Lower lobe of right lung (tissue), 2 donors: ENCODE measurements at regions not wholly inside any gene's neighbourhood (a gene's known extent, or its start where the extent isn't known, plus 50 kb on each side); places are given as distances from the start of the nearest gene placed in this dataset.

Source experiments
- ATAC-seq, 2 donors: fragments of 200-7000 bp; cut with Tn5 transposase; one replicate each; pipeline ENCODE4 v1.9.1; 2020 to 2022; ENCODE audit warnings: mild to moderate bottlenecking in 2 of 2, moderate library complexity in 2 of 2
- DNase-seq: peaks from one replicate; pipeline ENCODE4 v3.0.0-alpha.2; 2020
- H3K27ac ChIP-seq: fragments of 200-600 bp; one replicate; pipeline ENCODE4 v1.8.0; 2022
- H3K27me3 ChIP-seq: fragments of 200-600 bp; one replicate; pipeline ENCODE4 v1.8.0; 2022; ENCODE audit warnings: low read depth
- H3K36me3 ChIP-seq: fragments of 200-600 bp; one replicate; pipeline ENCODE4 v1.8.0; 2022; ENCODE audit warnings: mild to moderate bottlenecking
- H3K4me1 ChIP-seq: fragments of 200-600 bp; one replicate; pipeline ENCODE4 v1.8.0; 2022
- H3K4me3 ChIP-seq: fragments of 200-600 bp; one replicate; pipeline ENCODE4 v1.8.0; 2022; ENCODE audit warnings: mild to moderate bottlenecking
- H3K9me3 ChIP-seq: fragments of 200-600 bp; one replicate; pipeline ENCODE4 v1.8.0; 2022
- CTCF ChIP-seq: fragments of 200-600 bp; IDR thresholded peaks from one replicate; pipeline ENCODE4 v1.8.0; 2022; ENCODE audit warnings: antibody characterized with exemption, mild to moderate bottlenecking
- intact Hi-C: fragments of 100-400 bp; cut with DNase I; formaldehyde crosslinking; loops from one replicate; pipeline ENCODE4 v1.11.0; 2022
- donor health status: DM: no; HTN: yes; CAD: no; lungs with severe emphysema.

GRCh38 chr3:187610981-187611511 lies 59.1 kb downstream of the SST start:
- DNase-seq (no peak), ATAC-seq (no peak)
- Histone ChIP-seq H3K9me3 (no peaks in the 10 kb centered on the region), H3K27me3 (no peaks in the 10 kb centered on the region), H3K4me3 (no peak overlapping the region), H3K36me3 (no peaks in the 10 kb centered on the region), H3K27ac (no peak overlapping the region), H3K4me1 (no peaks in the 10 kb centered on the region)
- intact Hi-C loops = no loop called here
- TF ChIP-seq CTCF = no peak

- no peak for TF ChIP-seq CTCF
Measured at GRCh38 chr3:187594272-187594671, 75.9 kb downstream of the SST start.

GRCh38 chr3:187593451-187593850 lies 76.7 kb downstream of the SST start:
- H3K27ac ChIP-seq = no peak overlapping the region
- peaks cover 7% of the 10 kb centered on the region for H3K27me3 ChIP-seq
- TF ChIP-seq CTCF = no peak
- H3K36me3 ChIP-seq = no peaks in the 10 kb centered on the region
- ATAC-seq (no peak), DNase-seq (no peak)
- no peaks in the 10 kb centered on the region for H3K4me1 ChIP-seq
- no peak overlapping the region for H3K4me3 ChIP-seq
- H3K9me3 ChIP-seq = no peaks in the 10 kb centered on the region
- intact Hi-C loops = no loop called here

More at GRCh38 chr3:187594272-187594671, 75.9 kb downstream of the SST start:
- Histone ChIP-seq H3K27ac (no peak overlapping the region), H3K36me3 (no peaks in the 10 kb centered on the region), H3K4me3 (no peak overlapping the region), H3K4me1 (no peaks in the 10 kb centered on the region), H3K9me3 (no peaks in the 10 kb centered on the region), H3K27me3 (peaks cover 8% of the 10 kb centered on the region)
- ATAC-seq (no peak), DNase-seq (no peak)
- intact Hi-C loops = no loop called here

- DNase-seq (no peak), ATAC-seq (no peak)
- Histone ChIP-seq H3K27ac (no peak overlapping the region), H3K27me3 (peaks cover 4% of the 10 kb centered on the region), H3K36me3 (no peaks in the 10 kb centered on the region), H3K9me3 (no peaks in the 10 kb centered on the region), H3K4me3 (no peak overlapping the region), H3K4me1 (no peaks in the 10 kb centered on the region)
- no peak for TF ChIP-seq CTCF
- intact Hi-C loops = no loop called here
Measured at GRCh38 chr3:187590861-187591576, 79.2 kb downstream of the SST start.

- no peak for TF ChIP-seq CTCF
- Histone ChIP-seq H3K4me3 (no peak overlapping the region), H3K36me3 (no peaks in the 10 kb centered on the region), H3K9me3 (no peaks in the 10 kb centered on the region), H3K27me3 (peaks cover 4% of the 10 kb centered on the region), H3K27ac (no peak overlapping the region), H3K4me1 (no peaks in the 10 kb centered on the region)
- DNase-seq (no peak), ATAC-seq (no peak)
- intact Hi-C loops = no loop called here
Measured at GRCh38 chr3:187587076-187587475, 83.1 kb downstream of the SST start.
